GM12878 (cell line): ENCODE measurements at regions not wholly inside any gene's neighbourhood (a gene's known extent, or its start where the extent isn't known, plus 50 kb on each side); places are given as distances from the start of the nearest gene placed in this dataset.

ENCODE experiments used
- ATAC-seq: fragments of 200-7000 bp; cut with Tn5 transposase; 3 replicates; pipeline ENCODE4 v1.9.1; 2020; ENCODE audit warnings: mild to moderate bottlenecking, moderate library complexity
- BruUV-seq: library from RNA; stranded (reverse); fragments of 400-500 nt; replicated peaks from 2 replicates; lab custom pipeline; 2021; lab: Mats Ljungman, UMichigan
- CTCF ChIA-PET: fragments of 300-600 bp; sonication (Branson Sonifier 250); formaldehyde crosslinking; extraction: SDS; loops from one replicate; lab custom pipeline; 2021; ENCODE audit warnings: inconsistent platforms; lab: Yijun Ruan, JAX
- POLR2A ChIA-PET: fragments of 350-600 bp; formaldehyde crosslinking; extraction: SDS; loops from one replicate; lab custom pipeline; 2021; ENCODE audit warnings: inconsistent platforms; lab: Charles Lee
- RAD21 ChIA-PET: fragments of 300-600 bp; sonication (Branson Sonifier 250); formaldehyde crosslinking; loops from one replicate; lab custom pipeline; 2023; ENCODE audit warnings: antibody characterized with exemption; ENCODE audit not compliant: unreplicated experiment; lab: Charles Lee
- SMC1A ChIA-PET: fragments of 300-600 bp; sonication (Branson Sonifier 250); formaldehyde crosslinking; loops from one replicate; lab custom pipeline; 2023; ENCODE audit not compliant: unreplicated experiment, uncharacterized antibody; lab: Charles Lee
- DNase-seq: peaks from one replicate; pipeline ENCODE4 v3.0.0-alpha.2; 2011; ENCODE audit warnings: low read depth, low spot score
- FAIRE-seq: peaks from 3 replicates; lab custom pipeline; 2011; peaks lifted over from hg19 to GRCh38; lab: Jason Lieb, UNC
- H2AFZ ChIP-seq: 2 replicates; pipeline ENCODE4 v1.6.0; 2011; ENCODE audit warnings: low read depth, low read length, control low read depth; ENCODE audit not compliant: control insufficient read depth
- H3K27ac ChIP-seq: 2 replicates; pipeline ENCODE4 v1.5.1; 2011; ENCODE audit warnings: control low read depth; ENCODE audit not compliant: control insufficient read depth, insufficient read depth
- H3K27me3 ChIP-seq, 2 experiments: replicated peaks in 1 of 2; 2 replicates each; pipeline versions ENCODE4 v1.6.0 to v1.6.1; 2011; ENCODE audit warnings: low read length in 1 of 2; ENCODE audit not compliant: control insufficient read depth in 2 of 2, insufficient read depth in 2 of 2
- H3K36me3 ChIP-seq, 2 experiments: 2 replicates each; pipeline ENCODE4 v1.5.1; 2011; ENCODE audit warnings: low read length in 1 of 2; ENCODE audit not compliant: control insufficient read depth in 2 of 2, insufficient read depth in 2 of 2
- H3K4me1 ChIP-seq: 2 replicates; pipeline ENCODE4 v1.6.1; 2011; ENCODE audit warnings: mild to moderate bottlenecking, low read length, moderate library complexity, mixed read lengths; ENCODE audit not compliant: control insufficient read depth, insufficient read depth
- H3K4me2 ChIP-seq: 2 replicates; pipeline ENCODE4 v1.6.0; 2011; ENCODE audit warnings: control low read depth; ENCODE audit not compliant: control insufficient read depth, insufficient read depth
- H3K4me3 ChIP-seq: fragments of 200-600 bp; sonication (generic); 2 replicates; pipeline ENCODE4 v1.5.1; 2016
- H3K79me2 ChIP-seq: 2 replicates; pipeline ENCODE4 v1.6.0; 2011; ENCODE audit warnings: low read length; ENCODE audit not compliant: control insufficient read depth, insufficient read depth
- H3K9ac ChIP-seq: 2 replicates; pipeline ENCODE4 v1.8.0; 2011; ENCODE audit warnings: low read length, control low read depth, mixed read lengths; ENCODE audit not compliant: control insufficient read depth, insufficient read depth
- H3K9me3 ChIP-seq: replicated peaks from 3 replicates; pipeline ENCODE4 v1.5.1; 2011; ENCODE audit warnings: mild to moderate bottlenecking, low read length; ENCODE audit not compliant: control insufficient read depth, insufficient read depth
- H4K20me1 ChIP-seq: 2 replicates; pipeline ENCODE4 v1.6.0; 2011; ENCODE audit not compliant: control insufficient read depth, insufficient read depth
- BCL11A ChIP-seq: IDR thresholded peaks from 2 replicates; pipeline ENCODE4 v1.6.1; 2011; ENCODE audit warnings: low read depth, low read length
- EED ChIP-seq: sonication (generic); IDR thresholded peaks from 2 replicates; pipeline ENCODE4 v1.6.1; 2016; ENCODE audit warnings: antibody characterized with exemption, low read depth
- GATAD2B ChIP-seq: fragments of 450-650 bp; conservative IDR thresholded peaks from 2 replicates; pipeline ENCODE4 v1.6.1; 2017; ENCODE audit warnings: low read depth, mild to moderate bottlenecking, moderate library complexity
- IRF4 ChIP-seq: IDR thresholded peaks from 2 replicates; pipeline ENCODE4 v1.6.1; 2011; ENCODE audit warnings: low read depth, low read length
- NFXL1 ChIP-seq: fragments of 450-650 bp; IDR thresholded peaks from 2 replicates; pipeline ENCODE4 v1.6.1; 2017; ENCODE audit warnings: antibody characterized with exemption, mild to moderate bottlenecking, borderline replicate concordance
- PAX8 ChIP-seq: fragments of 450-650 bp; IDR thresholded peaks from 2 replicates; pipeline ENCODE4 v1.6.1; 2017; ENCODE audit warnings: mild to moderate bottlenecking, moderate library complexity
- PML ChIP-seq: IDR thresholded peaks from 2 replicates; pipeline ENCODE4 v1.6.1; 2012; ENCODE audit warnings: low read length, inconsistent platforms
- SMARCA5 ChIP-seq: fragments of 450-650 bp; IDR thresholded peaks from 2 replicates; pipeline ENCODE4 v1.6.1; 2017; ENCODE audit warnings: mild to moderate bottlenecking
- SREBF1 ChIP-seq: IDR thresholded peaks from 2 replicates; pipeline ENCODE4 v1.6.1; 2012; ENCODE audit warnings: mild to moderate bottlenecking, low read length
- TCF3 ChIP-seq: IDR thresholded peaks from 2 replicates; pipeline ENCODE4 v1.6.1; 2012; ENCODE audit warnings: low read depth, mild to moderate bottlenecking, low read length, borderline replicate concordance; ENCODE audit not compliant: insufficient read depth
- TCF7 ChIP-seq: IDR thresholded peaks from 2 replicates; pipeline ENCODE4 v1.6.1; 2014; ENCODE audit warnings: antibody characterized with exemption, borderline replicate concordance
- ZNF217 ChIP-seq: fragments of 450-650 bp; IDR thresholded peaks from 2 replicates; pipeline ENCODE4 v1.6.1; 2017; ENCODE audit warnings: antibody characterized with exemption, mild to moderate bottlenecking
- WGBS: methylation state at CpG from one replicate; pipeline ENCODE4 v1.1.6; 2016; ENCODE audit warnings: low lambda C conversion rate; ENCODE audit not compliant: insufficient replicate concordance, insufficient coverage; ENCODE audit errors: missing lambda C conversion rate; 5-methylcytosine and 5-hydroxymethylcytosine counted together
- in situ Hi-C: fragments of 300-500 bp; cut with MboI; formaldehyde crosslinking; loops from 9 replicates; pipeline ENCODE4 v1.14.3; 2018; ENCODE audit warnings: mixed read lengths
- intact Hi-C: fragments of 100-400 bp; cut with micrococcal nuclease; formaldehyde crosslinking; loops from one replicate; pipeline ENCODE4 v1.14.2; 2022; ENCODE audit not compliant: unreplicated experiment
- TF ChIP-seq, protein P1 (sequence below): fragments of 450-650 bp; formaldehyde crosslinking; IDR thresholded peaks from 2 replicates; pipeline ENCODE4 v1.5.0; 2022; ENCODE audit warnings: mild to moderate bottlenecking, missing genetic modification characterization

DNA sequence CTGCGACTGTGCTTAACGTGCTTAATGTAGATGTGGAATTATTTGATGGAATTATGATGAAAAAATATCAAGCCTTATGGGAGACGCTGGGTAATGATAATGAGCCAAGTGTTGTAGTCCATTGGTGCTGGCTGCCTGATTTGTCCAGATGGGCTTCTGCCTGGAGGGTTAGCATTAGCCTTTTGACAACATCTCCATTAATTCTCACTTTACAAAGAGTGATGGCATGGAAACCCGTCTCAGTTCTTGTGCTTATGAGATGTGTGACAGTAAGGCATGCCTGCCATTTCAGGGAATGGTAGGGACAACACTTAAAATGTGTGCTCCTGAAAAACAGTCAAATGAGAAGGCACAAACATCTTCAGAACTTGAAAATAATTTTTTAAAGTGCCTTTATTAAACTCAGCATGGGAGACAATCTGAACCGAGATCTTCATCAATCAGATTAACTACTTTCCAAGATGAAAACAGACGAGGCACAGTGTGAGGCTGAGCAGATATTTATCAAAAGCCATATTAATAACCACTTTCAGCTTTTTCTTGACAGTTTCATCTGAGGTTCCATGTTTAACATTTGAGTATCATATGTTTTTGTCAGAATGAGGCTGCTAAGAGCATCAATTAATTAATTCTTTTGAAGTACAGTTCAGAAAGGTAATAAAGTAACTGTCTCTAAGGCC is 473.1 kb downstream of the NXPH1 start:
- Histone ChIP-seq H3K36me3 (no peaks in the 10 kb centered on the region), H3K27me3 (no peaks in the 10 kb centered on the region), H3K27ac (no peak overlapping the region), H3K79me2 (no peaks in the 10 kb centered on the region), H4K20me1 (no peaks in the 10 kb centered on the region), H3K4me2 (no peak overlapping the region), H3K4me3 (no peak overlapping the region), H3K4me1 (no peaks in the 10 kb centered on the region), H2AFZ (no peak overlapping the region), H3K9ac (no peak overlapping the region), H3K9me3 (no peaks in the 10 kb centered on the region)
- POLR2A ChIA-PET = no interaction called here
- intact Hi-C loops (no loop called here), in situ Hi-C loops (no loop called here)
- DNase-seq = no peak
- no peak for ATAC-seq
- 7% methylated on average over 6 of the region's 6 CpGs for WGBS
- RAD21 ChIA-PET = no interaction called here
- no TSS peak for BruUV-seq
- CTCF ChIA-PET = no interaction called here
- TF ChIP-seq BCL11A = no peak
- no peak for TF ChIP-seq NFXL1
- no peak for TF ChIP-seq PML
- no peak for TF ChIP-seq IRF4
- no peak for TF ChIP-seq SREBF1
- TF ChIP-seq TCF3 = no peak
- no peak for TF ChIP-seq EED
- TF ChIP-seq, protein P1, sequence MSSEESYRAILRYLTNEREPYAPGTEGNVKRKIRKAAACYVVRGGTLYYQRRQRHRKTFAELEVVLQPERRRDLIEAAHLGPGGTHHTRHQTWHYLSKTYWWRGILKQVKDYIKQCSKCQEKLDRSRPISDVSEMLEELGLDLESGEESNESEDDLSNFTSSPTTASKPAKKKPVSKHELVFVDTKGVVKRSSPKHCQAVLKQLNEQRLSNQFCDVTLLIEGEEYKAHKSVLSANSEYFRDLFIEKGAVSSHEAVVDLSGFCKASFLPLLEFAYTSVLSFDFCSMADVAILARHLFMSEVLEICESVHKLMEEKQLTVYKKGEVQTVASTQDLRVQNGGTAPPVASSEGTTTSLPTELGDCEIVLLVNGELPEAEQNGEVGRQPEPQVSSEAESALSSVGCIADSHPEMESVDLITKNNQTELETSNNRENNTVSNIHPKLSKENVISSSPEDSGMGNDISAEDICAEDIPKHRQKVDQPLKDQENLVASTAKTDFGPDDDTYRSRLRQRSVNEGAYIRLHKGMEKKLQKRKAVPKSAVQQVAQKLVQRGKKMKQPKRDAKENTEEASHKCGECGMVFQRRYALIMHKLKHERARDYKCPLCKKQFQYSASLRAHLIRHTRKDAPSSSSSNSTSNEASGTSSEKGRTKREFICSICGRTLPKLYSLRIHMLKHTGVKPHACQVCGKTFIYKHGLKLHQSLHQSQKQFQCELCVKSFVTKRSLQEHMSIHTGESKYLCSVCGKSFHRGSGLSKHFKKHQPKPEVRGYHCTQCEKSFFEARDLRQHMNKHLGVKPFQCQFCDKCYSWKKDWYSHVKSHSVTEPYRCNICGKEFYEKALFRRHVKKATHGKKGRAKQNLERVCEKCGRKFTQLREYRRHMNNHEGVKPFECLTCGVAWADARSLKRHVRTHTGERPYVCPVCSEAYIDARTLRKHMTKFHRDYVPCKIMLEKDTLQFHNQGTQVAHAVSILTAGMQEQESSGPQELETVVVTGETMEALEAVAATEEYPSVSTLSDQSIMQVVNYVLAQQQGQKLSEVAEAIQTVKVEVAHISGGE (CRISPR knock-in tag) = no peak
- TF ChIP-seq PAX8 = no peak
- no peak for TF ChIP-seq ZNF217
- no peak for TF ChIP-seq TCF7
- no peak for TF ChIP-seq GATAD2B
- TF ChIP-seq SMARCA5 = no peak
- SMC1A ChIA-PET = no interaction called here
- FAIRE-seq = no peak
